H1 (cell line): ENCODE measurements at regions not wholly inside any gene's neighbourhood (a gene's known extent, or its start where the extent isn't known, plus 50 kb on each side); places are given as distances from the start of the nearest gene placed in this dataset.

ENCODE experiments used
- CTCF ChIA-PET: fragments of 300-600 bp; sonication (Branson Sonifier 250); formaldehyde crosslinking; loops from one replicate; lab custom pipeline; 2021; ENCODE audit not compliant: partially characterized antibody; lab: Charles Lee
- POLR2A ChIA-PET: fragments of 300-600 bp; sonication (Branson Sonifier 250); formaldehyde crosslinking; loops from one replicate; lab custom pipeline; 2021; ENCODE audit warnings: inconsistent platforms; ENCODE audit not compliant: partially characterized antibody; lab: Charles Lee
- DNase-seq, 2 experiments: peaks; one replicate each; pipeline versions ENCODE4 v3.0.0 to v3.0.0-alpha.2; 2010 to 2022; ENCODE audit warnings: low spot score in 2 of 2, low read depth in 1 of 2, mixed read lengths in 1 of 2
- FAIRE-seq: peaks from 2 replicates; lab custom pipeline; 2011; peaks lifted over from hg19 to GRCh38; lab: Jason Lieb, UNC
- H2AFZ ChIP-seq: 2 replicates; pipeline ENCODE4 v1.8.1; 2012; ENCODE audit warnings: low read length, inconsistent platforms
- H2AK5ac ChIP-seq: 2 replicates; pipeline ENCODE4 v1.6.1; 2013; ENCODE audit warnings: low read depth, low read length
- H2BK120ac ChIP-seq: replicated peaks from 2 replicates; pipeline ENCODE3; 2013; ENCODE audit warnings: low read depth, low read length, inconsistent platforms
- H2BK12ac ChIP-seq: 2 replicates; pipeline ENCODE4 v1.6.1; 2013; ENCODE audit warnings: low read depth, low read length
- H2BK15ac ChIP-seq: 2 replicates; pipeline ENCODE4 v1.6.1; 2013; ENCODE audit warnings: low read length
- H2BK20ac ChIP-seq: 2 replicates; pipeline ENCODE4 v1.6.1; 2013; ENCODE audit warnings: low read length
- H2BK5ac ChIP-seq: 2 replicates; pipeline ENCODE4 v1.6.1; 2013; ENCODE audit warnings: low read depth, low read length
- H3K14ac ChIP-seq: 2 replicates; pipeline ENCODE4 v1.6.1; 2013; ENCODE audit warnings: inconsistent platforms; ENCODE audit not compliant: insufficient read length
- H3K18ac ChIP-seq: 2 replicates; pipeline ENCODE4 v1.6.1; 2013; ENCODE audit warnings: low read length; ENCODE audit errors: extremely low read depth
- H3K23ac ChIP-seq: 2 replicates; pipeline ENCODE4 v1.6.1; 2013; ENCODE audit warnings: inconsistent platforms; ENCODE audit not compliant: insufficient read length
- H3K23me2 ChIP-seq: 2 replicates; pipeline ENCODE4 v1.6.1; 2013; ENCODE audit warnings: low read depth, low read length
- H3K27ac ChIP-seq: 2 replicates; pipeline ENCODE4 v1.6.1; 2011; ENCODE audit warnings: low read depth, low read length, inconsistent platforms
- H3K27me3 ChIP-seq, 4 experiments: replicated peaks in 1 of 4; 1 replicate in 1 of 4; 2 replicates in 3 of 4; pipeline versions ENCODE4 v1.6.1 to v1.8.1; 2011 to 2013; ENCODE audit warnings: low read length in 3 of 4, mild to moderate bottlenecking in 3 of 4, inconsistent platforms in 2 of 4, mixed read lengths in 2 of 4, moderate library complexity in 1 of 4; ENCODE audit not compliant: control insufficient read depth in 3 of 4, insufficient read depth in 3 of 4; ENCODE audit errors: extremely low read depth in 1 of 4
- H3K36me3 ChIP-seq, 4 experiments: 2 replicates each; pipeline versions ENCODE4 v1.6.1 to v1.8.1; 2011 to 2013; ENCODE audit warnings: mild to moderate bottlenecking in 4 of 4, low read length in 3 of 4, moderate library complexity in 2 of 4, control low read depth in 1 of 4, inconsistent platforms in 1 of 4; ENCODE audit not compliant: insufficient read depth in 4 of 4, control insufficient read depth in 2 of 4
- H3K4ac ChIP-seq: replicated peaks from 2 replicates; pipeline ENCODE3; 2013; ENCODE audit warnings: low read length, low read depth, mixed read lengths, inconsistent platforms; ENCODE audit not compliant: insufficient read length
- H3K4me1 ChIP-seq, 4 experiments: replicated peaks in 1 of 4; 1 replicate in 1 of 4; 2 replicates in 3 of 4; pipeline versions ENCODE4 v1.6.1 to v1.8.1; 2011 to 2013; ENCODE audit warnings: low read length in 3 of 4, inconsistent platforms in 2 of 4, mixed read lengths in 1 of 4; ENCODE audit not compliant: insufficient read depth in 4 of 4, control insufficient read depth in 3 of 4
- H3K4me2 ChIP-seq, 2 experiments: 2 replicates each; pipeline versions ENCODE4 v1.6.1 to v1.8.1; 2011 to 2013; ENCODE audit warnings: low read depth in 2 of 2, low read length in 2 of 2, control low read depth in 1 of 2, inconsistent platforms in 1 of 2, mild to moderate bottlenecking in 1 of 2; ENCODE audit not compliant: insufficient read depth in 1 of 2
- H3K4me3 ChIP-seq, 4 experiments: fragments of 200-600, 300-600 bp in 1 of 4; sonication (generic), shearing (Covaris generic), sonication (Bioruptor Twin) in 1 of 4; 2 replicates each; pipeline versions ENCODE4 v1.5.1 to v1.8.1; 2011 to 2016; ENCODE audit warnings: low read length in 4 of 4, low read depth in 3 of 4, control low read depth in 2 of 4, inconsistent platforms in 2 of 4, mild to moderate bottlenecking in 2 of 4, mixed read lengths in 1 of 4, moderate library complexity in 1 of 4; ENCODE audit not compliant: insufficient read depth in 2 of 4; ENCODE audit errors: extremely low read depth in 1 of 4
- H3K56ac ChIP-seq: replicated peaks from 2 replicates; pipeline ENCODE3; 2013; ENCODE audit warnings: low read depth, mild to moderate bottlenecking, mixed read lengths, low read length, inconsistent platforms; ENCODE audit not compliant: insufficient read length
- H3K79me1 ChIP-seq: 2 replicates; pipeline ENCODE4 v1.6.1; 2013; ENCODE audit warnings: low read depth, low read length, control low read depth
- H3K79me2 ChIP-seq, 2 experiments: 2 replicates each; pipeline versions ENCODE4 v1.6.1 to v1.8.1; 2012 to 2013; ENCODE audit warnings: low read length in 2 of 2, mild to moderate bottlenecking in 2 of 2, inconsistent platforms in 1 of 2; ENCODE audit not compliant: insufficient read depth in 2 of 2, control insufficient read depth in 1 of 2
- H3K9ac ChIP-seq, 4 experiments: replicated peaks in 1 of 4; 1 replicate in 1 of 4; 2 replicates in 3 of 4; pipeline versions ENCODE4 v1.6.1 to v1.8.1; 2011 to 2013; ENCODE audit warnings: low read depth in 3 of 4, low read length in 3 of 4, control low read depth in 2 of 4, mild to moderate bottlenecking in 2 of 4, moderate library complexity in 2 of 4, inconsistent platforms in 1 of 4; ENCODE audit errors: extremely low read depth in 1 of 4
- H3K9me3 ChIP-seq, 2 experiments: 2 replicates each; pipeline versions ENCODE4 v1.6.1 to v1.8.1; 2012 to 2013; ENCODE audit warnings: mild to moderate bottlenecking in 2 of 2, moderate library complexity in 2 of 2, control low read depth in 1 of 2, inconsistent platforms in 1 of 2, low read depth in 1 of 2, low read length in 1 of 2, mixed read lengths in 1 of 2; ENCODE audit not compliant: insufficient read depth in 2 of 2
- H4K20me1 ChIP-seq, 2 experiments: replicated peaks in 1 of 2; 2 replicates each; pipeline versions ENCODE3 to v1.8.1; 2011 to 2013; ENCODE audit warnings: inconsistent platforms in 2 of 2, low read length in 2 of 2, mild to moderate bottlenecking in 1 of 2; ENCODE audit not compliant: insufficient read depth in 2 of 2, control insufficient read depth in 1 of 2
- H4K5ac ChIP-seq: 2 replicates; pipeline ENCODE4 v1.6.1; 2013; ENCODE audit warnings: low read length, low read depth, mixed read lengths, inconsistent platforms; ENCODE audit not compliant: insufficient read length
- H4K8ac ChIP-seq: 2 replicates; pipeline ENCODE4 v1.8.0; 2013; ENCODE audit warnings: mild to moderate bottlenecking, moderate library complexity, low read length, inconsistent platforms; ENCODE audit not compliant: insufficient read depth; ENCODE audit errors: extremely low read depth
- H4K91ac ChIP-seq: replicated peaks from 2 replicates; pipeline ENCODE3; 2013; ENCODE audit warnings: low read length, mixed read lengths, inconsistent platforms; ENCODE audit not compliant: insufficient read length
- BACH1 ChIP-seq: IDR thresholded peaks from 2 replicates; pipeline ENCODE4 v1.6.1; 2012; ENCODE audit warnings: low read length, improper control_type of control experiment
- CBX8 ChIP-seq: fragments of 300-800, 300-1000 bp; sonication (generic); IDR thresholded peaks from 2 replicates; pipeline ENCODE4 v1.7.1; 2016; ENCODE audit warnings: low read depth, low read length, borderline replicate concordance
- CHD2 ChIP-seq: IDR thresholded peaks from 2 replicates; pipeline ENCODE4 v1.6.1; 2012; ENCODE audit warnings: low read length, improper control_type of control experiment
- EZH2 ChIP-seq: fragments of 200-600 bp; sonication (generic); IDR thresholded peaks from 2 replicates; pipeline ENCODE4 v1.7.1; 2012; ENCODE audit warnings: low read depth, mild to moderate bottlenecking, moderate library complexity, low read length, inconsistent platforms; ENCODE audit not compliant: severe bottlenecking
- FOSL1 ChIP-seq: IDR thresholded peaks from 2 replicates; pipeline ENCODE4 v1.6.1; 2011; ENCODE audit warnings: mild to moderate bottlenecking, low read depth, low read length, moderate library complexity; ENCODE audit not compliant: insufficient read depth
- GTF2F1 ChIP-seq: IDR thresholded peaks from 2 replicates; pipeline ENCODE4 v1.6.1; 2012; ENCODE audit warnings: low read depth, low read length, improper control_type of control experiment, borderline replicate concordance
- HDAC6 ChIP-seq: IDR thresholded peaks from one replicate; pipeline ENCODE4 v1.7.1; 2012; ENCODE audit warnings: low read depth, mild to moderate bottlenecking, inconsistent platforms, low read length, moderate library complexity
- JUN ChIP-seq: IDR thresholded peaks from 2 replicates; pipeline ENCODE4 v1.6.1; 2011; ENCODE audit warnings: low read depth, mild to moderate bottlenecking, improper control_type of control experiment, low read length
- KDM1A ChIP-seq: fragments of 200-600, 300-600 bp; sonication (generic); IDR thresholded peaks from 2 replicates; pipeline ENCODE4 v1.7.1; 2016; ENCODE audit warnings: mild to moderate bottlenecking, low read length, borderline replicate concordance
- PHF8 ChIP-seq: fragments of 200-600 bp; sonication (generic); conservative IDR thresholded peaks from 2 replicates; pipeline ENCODE4 v1.7.1; 2012; ENCODE audit warnings: low read depth, mild to moderate bottlenecking, inconsistent platforms, low read length, moderate library complexity
- POLR2AphosphoS5 ChIP-seq: IDR thresholded peaks from 2 replicates; pipeline ENCODE4 v1.6.1; 2011; ENCODE audit warnings: low read depth, low read length
- RBBP5 ChIP-seq: IDR thresholded peaks from 2 replicates; pipeline ENCODE4 v1.7.1; 2012; ENCODE audit warnings: low read depth, mild to moderate bottlenecking, inconsistent platforms, low read length, moderate library complexity, borderline replicate concordance
- RFX5 ChIP-seq: IDR thresholded peaks from 2 replicates; pipeline ENCODE4 v1.6.1; 2011; ENCODE audit warnings: low read depth, low read length, improper control_type of control experiment, borderline replicate concordance
- RNF2 ChIP-seq: fragments of 200-900, 300-1000 bp; sonication (generic); IDR thresholded peaks from 2 replicates; pipeline ENCODE4 v1.7.1; 2016; ENCODE audit warnings: borderline replicate concordance, low read depth, mild to moderate bottlenecking, antibody characterized with exemption, low read length; ENCODE audit not compliant: poor library complexity, severe bottlenecking; ENCODE audit errors: missing control alignments
- SP1 ChIP-seq: IDR thresholded peaks from 2 replicates; pipeline ENCODE4 v1.6.1; 2011; ENCODE audit warnings: low read depth, low read length
- TEAD4 ChIP-seq: IDR thresholded peaks from 2 replicates; pipeline ENCODE4 v1.6.1; 2012; ENCODE audit warnings: low read depth, low read length, inconsistent platforms, mixed read lengths
- WGBS, 2 experiments: shearing (Covaris generic) in 1 of 2; methylation state at CpG; one replicate each; pipeline versions ENCODE4 v1.1.6 to v1.1.7; 2013 to 2015; ENCODE audit warnings: low lambda C conversion rate in 2 of 2, mixed read lengths in 2 of 2, inconsistent platforms in 1 of 2, low coverage in 1 of 2, missing lambda C conversion rate in 1 of 2; ENCODE audit not compliant: insufficient replicate concordance in 2 of 2, insufficient coverage in 1 of 2, insufficient read length in 1 of 2; ENCODE audit errors: extremely low coverage in 1 of 2, missing lambda C conversion rate in 1 of 2; 5-methylcytosine and 5-hydroxymethylcytosine counted together

DNA sequence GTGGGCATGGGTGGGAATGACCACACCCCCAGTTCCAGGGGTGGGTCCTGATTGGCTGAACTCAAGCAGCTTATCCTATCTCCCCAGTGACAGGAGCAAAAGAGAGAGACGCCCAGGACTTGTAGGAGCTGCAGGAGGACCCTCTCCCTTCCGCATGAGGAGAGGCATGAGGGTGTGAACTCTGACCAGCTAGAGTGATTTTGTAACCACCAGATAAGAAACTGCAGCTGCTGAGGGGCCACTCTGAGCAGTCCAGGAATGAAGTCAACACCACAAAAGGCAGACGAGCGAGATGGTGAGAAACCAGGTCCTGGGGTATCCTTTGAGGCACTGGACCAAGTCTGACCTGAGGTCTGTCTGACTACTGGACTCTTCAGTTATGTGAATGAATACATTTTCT is 521.9 kb downstream of the BNC2 start:
- Histone ChIP-seq H2BK15ac (no peak overlapping the region), H3K36me3 (no peaks in the 10 kb centered on the region), H2AK5ac (no peak overlapping the region), H2AFZ (no peak overlapping the region), H2BK5ac (no peak overlapping the region), H3K4ac (no peak overlapping the region), H2BK12ac (no peak overlapping the region), H3K23ac (no peak overlapping the region), H4K91ac (no peak overlapping the region), H3K4me2 (no peak overlapping the region), H3K4me1 (no peaks in the 10 kb centered on the region), H3K18ac (no peak overlapping the region), H3K9me3 (no peaks in the 10 kb centered on the region), H4K20me1 (no peaks in the 10 kb centered on the region), H2BK20ac (no peak overlapping the region), H3K27ac (no peak overlapping the region), H3K9ac (no peak overlapping the region), H3K4me3 (no peak overlapping the region), H4K8ac (no peak overlapping the region), H3K23me2 (no peaks in the 10 kb centered on the region), H3K27me3 (no peaks in the 10 kb centered on the region; a peak in 1 of 7 replicates), H3K14ac (no peak overlapping the region), H2BK120ac (no peak overlapping the region), H3K79me1 (no peaks in the 10 kb centered on the region), H4K5ac (no peak overlapping the region), H3K56ac (no peak overlapping the region), H3K79me2 (no peaks in the 10 kb centered on the region)
- DNase-seq = no peak
- no peak for FAIRE-seq
- ChIA-PET POLR2A (no interaction called here), CTCF (interaction anchor here (1.0 kb wide), 1 partner anchor 8 kb away, joined by 3 read pairs; no protein-coding TSS in a partner anchor)
- WGBS, 2 experiments = 80% methylated on average over 4 of the region's 4 CpGs; no CpG with 5 or more reads in 1 of the 2 experiments
- TF ChIP-seq POLR2AphosphoS5 (no peak), HDAC6 (no peak), RBBP5 (no peak), JUN (no peak), EZH2 (no peak), RFX5 (no peak), BACH1 (no peak), SP1 (no peak), CHD2 (no peak), PHF8 (no peak), GTF2F1 (no peak), RNF2 (no peak), KDM1A (no peak), CBX8 (no peak), FOSL1 (no peak), TEAD4 (no peak)
